IPS-15b (cell line): ENCODE measurements at regions not wholly inside any gene's neighbourhood (a gene's known extent, or its start where the extent isn't known, plus 50 kb on each side); places are given as distances from the start of the nearest gene placed in this dataset.

ENCODE experiments used
- H3K27me3 ChIP-seq: one replicate; pipeline ENCODE4 v1.6.1; 2013; ENCODE audit warnings: low read length; ENCODE audit not compliant: control insufficient read depth, insufficient read depth
- H3K36me3 ChIP-seq: one replicate; pipeline ENCODE4 v1.6.1; 2013; ENCODE audit warnings: low read length; ENCODE audit not compliant: control insufficient read depth, insufficient read depth
- H3K4me1 ChIP-seq: one replicate; pipeline ENCODE4 v1.6.1; 2013; ENCODE audit warnings: mild to moderate bottlenecking, low read length; ENCODE audit not compliant: control insufficient read depth, insufficient read depth
- H3K4me3 ChIP-seq: one replicate; pipeline ENCODE4 v1.5.1; 2013; ENCODE audit warnings: low read depth, low read length
- H3K9ac ChIP-seq: one replicate; pipeline ENCODE4 v1.6.1; 2013; ENCODE audit warnings: low read depth, mild to moderate bottlenecking, low read length
- H3K9me3 ChIP-seq: one replicate; pipeline ENCODE4 v1.6.1; 2013; ENCODE audit warnings: mild to moderate bottlenecking, low read length; ENCODE audit not compliant: control insufficient read depth, insufficient read depth

GRCh38 chr2:176636401-176636800 is 367.2 kb downstream of the MTX2 start:
- Histone ChIP-seq H3K4me1 (peaks cover 4% of the 10 kb centered on the region), H3K9ac (no peak overlapping the region), H3K36me3 (no peaks in the 10 kb centered on the region), H3K4me3 (no peak overlapping the region), H3K27me3 (peaks cover 52% of the 10 kb centered on the region), H3K9me3 (no peaks in the 10 kb centered on the region)

GRCh38 chr2:176637142-176637485 is 367.9 kb downstream of the MTX2 start:
- Histone ChIP-seq H3K9ac (no peak overlapping the region), H3K27me3 (peaks cover 52% of the 10 kb centered on the region), H3K4me1 (peaks cover 4% of the 10 kb centered on the region), H3K36me3 (no peaks in the 10 kb centered on the region), H3K4me3 (peak overlapping the region; percentile 47), H3K9me3 (no peaks in the 10 kb centered on the region)

- Histone ChIP-seq H3K36me3 (no peaks in the 10 kb centered on the region), H3K4me3 (peak overlapping the region; percentile 47), H3K4me1 (peaks cover 4% of the 10 kb centered on the region), H3K9me3 (no peaks in the 10 kb centered on the region), H3K9ac (no peak overlapping the region), H3K27me3 (peaks cover 52% of the 10 kb centered on the region)
Observed at GRCh38 chr2:176637486-176638166, 368.4 kb downstream of the MTX2 start.

- H3K9me3 ChIP-seq = no peaks in the 10 kb centered on the region
- H3K36me3 ChIP-seq = no peaks in the 10 kb centered on the region
- H3K27me3 ChIP-seq = peaks cover 52% of the 10 kb centered on the region
- H3K4me3 ChIP-seq = peak overlapping the region; percentile 47
- no peak overlapping the region for H3K9ac ChIP-seq
- peaks cover 4% of the 10 kb centered on the region for H3K4me1 ChIP-seq
Observed at GRCh38 chr2:176638167-176639015, 369.1 kb downstream of the MTX2 start.

- no peaks in the 10 kb centered on the region for H3K9me3 ChIP-seq
- H3K4me3 ChIP-seq = no peak overlapping the region
- no peak overlapping the region for H3K9ac ChIP-seq
- H3K27me3 ChIP-seq = peaks cover 49% of the 10 kb centered on the region
- H3K36me3 ChIP-seq = no peaks in the 10 kb centered on the region
- H3K4me1 ChIP-seq = peaks cover 4% of the 10 kb centered on the region
Observed at GRCh38 chr2:176639016-176639343, 369.7 kb downstream of the MTX2 start.

DNA sequence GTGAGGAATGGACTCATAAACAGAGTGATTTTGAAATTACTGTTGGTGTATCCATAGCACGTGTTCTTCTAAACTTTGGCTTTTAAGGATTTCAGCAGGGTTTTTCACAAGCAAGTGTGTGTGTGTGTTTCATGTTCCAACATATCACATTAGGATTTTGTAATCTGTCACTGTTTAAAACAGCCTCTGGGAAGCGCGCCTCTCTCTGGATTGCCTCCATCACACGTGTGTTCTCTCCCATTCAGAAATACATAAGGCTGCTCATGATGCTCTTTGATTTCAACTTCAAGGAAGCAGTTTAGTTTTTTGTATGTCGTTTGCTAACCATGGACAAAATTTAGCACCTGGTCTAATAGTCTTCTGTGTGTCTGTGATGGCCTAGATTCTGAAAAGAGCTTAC is 370.4 kb downstream of the MTX2 start:
- Histone ChIP-seq H3K4me3 (no peak overlapping the region), H3K4me1 (peaks cover 4% of the 10 kb centered on the region), H3K36me3 (no peaks in the 10 kb centered on the region), H3K9me3 (no peaks in the 10 kb centered on the region), H3K27me3 (peaks cover 50% of the 10 kb centered on the region), H3K9ac (no peak overlapping the region)

GRCh38 chr2:176641436-176641835 is 372.2 kb downstream of the MTX2 start:
- no peak overlapping the region for H3K9ac ChIP-seq
- H3K36me3 ChIP-seq = no peaks in the 10 kb centered on the region
- no peaks in the 10 kb centered on the region for H3K9me3 ChIP-seq
- peaks cover 13% of the 10 kb centered on the region for H3K4me1 ChIP-seq
- H3K27me3 ChIP-seq = peaks cover 37% of the 10 kb centered on the region
- no peak overlapping the region for H3K4me3 ChIP-seq

- H3K4me3 ChIP-seq = no peak overlapping the region
Observed at GRCh38 chr2:176642074-176642473, 372.8 kb downstream of the MTX2 start.

GRCh38 chr2:176643646-176644045 is 374.4 kb downstream of the MTX2 start:
- H3K27me3 ChIP-seq = peaks cover 22% of the 10 kb centered on the region
- H3K4me3 ChIP-seq = no peak overlapping the region
- no peak overlapping the region for H3K9ac ChIP-seq
- no peaks in the 10 kb centered on the region for H3K36me3 ChIP-seq
- peaks cover 13% of the 10 kb centered on the region for H3K4me1 ChIP-seq
- H3K9me3 ChIP-seq = no peaks in the 10 kb centered on the region

More at GRCh38 chr2:176642074-176642473, 372.8 kb downstream of the MTX2 start:
- no peak overlapping the region for H3K9ac ChIP-seq
- H3K27me3 ChIP-seq = peaks cover 31% of the 10 kb centered on the region
- H3K9me3 ChIP-seq = no peaks in the 10 kb centered on the region
- H3K4me1 ChIP-seq = peaks cover 16% of the 10 kb centered on the region
- H3K36me3 ChIP-seq = no peaks in the 10 kb centered on the region

DNA sequence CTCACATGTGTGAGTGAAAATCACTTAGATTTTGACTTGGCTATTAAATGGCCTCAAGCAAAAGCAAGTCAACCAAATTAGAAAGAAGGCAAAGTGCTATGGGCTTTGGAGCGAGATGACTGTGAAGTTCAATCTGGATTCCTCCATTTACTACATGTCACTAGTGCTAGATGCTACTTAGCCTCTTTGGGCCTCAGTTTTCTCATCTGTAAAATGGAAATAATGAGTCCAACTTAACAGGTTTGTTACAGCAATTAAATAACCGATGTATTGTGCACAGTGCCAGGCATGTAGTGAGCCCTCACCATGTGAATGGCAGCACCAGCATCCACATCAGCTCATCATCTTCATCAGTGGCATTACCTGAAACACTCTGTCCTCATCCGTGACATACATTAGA is 376.3 kb downstream of the MTX2 start:
- Histone ChIP-seq H3K9ac (no peak overlapping the region), H3K27me3 (peaks cover 7% of the 10 kb centered on the region), H3K36me3 (no peaks in the 10 kb centered on the region), H3K9me3 (no peaks in the 10 kb centered on the region), H3K4me3 (no peak overlapping the region), H3K4me1 (peaks cover 13% of the 10 kb centered on the region)

- peaks cover 7% of the 10 kb centered on the region for H3K27me3 ChIP-seq
Observed at GRCh38 chr2:176646033-176646615, 376.9 kb downstream of the MTX2 start.

More at GRCh38 chr2:176646033-176646615, 376.9 kb downstream of the MTX2 start:
- Histone ChIP-seq H3K9ac (no peak overlapping the region), H3K4me3 (no peak overlapping the region), H3K9me3 (no peaks in the 10 kb centered on the region), H3K36me3 (no peaks in the 10 kb centered on the region), H3K4me1 (peaks cover 13% of the 10 kb centered on the region)
